H54 (cell line): ENCODE measurements at regions not wholly inside any gene's neighbourhood (a gene's known extent, or its start where the extent isn't known, plus 50 kb on each side); places are given as distances from the start of the nearest gene placed in this dataset.

Experiments
- DNase-seq: peaks from one replicate; pipeline ENCODE4 v3.0.0; 2011; ENCODE audit warnings: low spot score, mixed read lengths; ENCODE audit not compliant: insufficient read length
- FAIRE-seq: peaks from 3 replicates; lab custom pipeline; 2011; peaks lifted over from hg19 to GRCh38; lab: Jason Lieb, UNC
- POLR2A ChIP-seq: IDR thresholded peaks from 2 replicates; pipeline ENCODE4 v1.6.1; 2011; ENCODE audit warnings: low read depth, mild to moderate bottlenecking, low read length

DNA sequence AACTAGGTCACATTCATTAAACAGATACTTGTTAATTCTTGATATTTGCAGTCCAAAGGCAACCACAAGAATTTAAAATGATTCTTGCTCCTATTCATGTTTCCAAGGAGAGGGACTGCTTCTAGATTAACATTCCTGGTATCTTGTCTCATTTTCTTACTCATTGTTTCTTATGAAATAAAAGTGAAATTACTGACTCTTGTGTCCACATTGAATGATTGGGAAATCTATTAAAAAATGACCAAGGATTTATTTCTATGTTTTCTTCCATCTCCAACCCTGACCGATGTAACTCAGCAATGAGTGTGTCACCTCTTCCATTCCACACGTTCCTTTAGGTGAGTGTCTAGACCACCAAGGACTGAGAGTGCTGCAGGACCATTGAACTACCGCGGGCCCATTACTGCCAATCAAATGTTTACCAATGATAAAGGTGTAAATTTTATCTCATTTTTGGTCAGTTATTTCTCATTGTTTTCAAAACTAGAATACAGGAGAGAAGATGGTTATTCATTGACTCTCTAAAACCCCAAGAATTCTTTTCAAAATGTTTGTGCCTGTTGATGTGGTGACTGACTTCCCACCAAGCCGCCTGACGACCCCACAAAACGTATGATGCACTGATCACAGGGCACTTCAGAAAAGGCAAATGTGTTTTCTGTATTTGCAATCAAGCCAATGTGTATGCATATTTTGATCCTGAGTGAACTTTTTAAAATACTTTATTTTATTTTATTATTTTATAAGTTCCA is 414.6 kb upstream of the PTBP2 start:
- FAIRE-seq (no peak), DNase-seq (no peak)
- no peak for TF ChIP-seq POLR2A

DNA sequence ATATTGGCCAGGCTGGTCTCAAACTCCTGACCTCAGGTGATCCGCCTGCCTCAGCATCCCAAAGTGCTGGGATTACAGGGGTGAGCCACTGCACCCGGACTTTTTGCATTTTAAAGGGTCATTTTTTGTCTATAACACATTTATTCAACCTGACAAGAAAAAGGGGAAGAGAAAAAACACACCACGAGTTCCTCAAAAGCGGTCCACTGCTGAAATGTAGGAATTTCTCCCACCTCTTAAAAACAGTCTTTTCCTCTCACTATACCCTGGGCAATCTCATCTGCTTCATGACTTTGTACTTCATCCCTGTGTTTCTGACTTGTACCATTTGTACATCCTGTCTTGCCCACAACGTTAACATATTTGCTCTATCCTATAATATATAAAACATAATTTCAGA is 413.3 kb upstream of the PTBP2 start:
- DNase-seq: no peak
- TF ChIP-seq POLR2A: no peak
- no peak for FAIRE-seq

DNA sequence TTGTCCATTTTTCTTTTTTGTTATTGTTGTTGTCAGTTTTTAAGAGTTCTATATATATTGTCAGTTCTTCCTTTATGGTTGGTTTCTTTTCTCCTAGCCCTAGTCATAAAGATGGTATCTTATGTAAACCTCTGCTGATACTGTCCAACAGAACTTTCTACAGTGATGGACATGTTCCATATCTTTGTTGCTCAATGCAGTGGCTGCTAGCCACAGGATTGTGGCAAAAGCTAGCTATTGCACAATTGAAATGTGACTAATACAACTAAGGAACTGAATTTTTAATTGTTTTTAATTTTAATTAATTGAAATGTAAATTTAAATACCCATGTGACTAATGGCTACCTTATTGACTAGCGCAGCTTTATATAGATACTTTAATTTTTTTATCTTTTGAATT is 411.8 kb upstream of the PTBP2 start:
- FAIRE-seq: no peak
- TF ChIP-seq POLR2A: no peak
- no peak for DNase-seq

DNA sequence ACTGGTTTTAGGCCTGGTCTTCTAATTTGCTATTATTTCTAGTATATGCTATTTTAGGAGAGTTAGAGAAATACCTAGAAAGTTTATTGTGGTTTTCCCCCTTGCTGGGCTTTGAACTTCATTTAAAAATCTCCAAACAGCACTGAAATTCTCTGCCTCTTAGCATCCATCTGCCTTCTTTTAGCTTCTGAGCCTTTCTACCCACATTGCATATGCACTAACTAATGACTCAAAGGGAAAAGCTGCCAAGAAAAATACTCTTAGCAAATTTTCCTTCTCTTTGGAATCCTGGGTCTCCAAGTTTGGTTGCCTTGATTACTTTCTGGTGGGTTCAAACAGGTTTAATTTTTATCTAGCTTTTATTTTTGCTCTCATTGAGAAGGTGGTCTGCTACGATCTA is 408.4 kb upstream of the PTBP2 start:
- no peak for TF ChIP-seq POLR2A

DNA sequence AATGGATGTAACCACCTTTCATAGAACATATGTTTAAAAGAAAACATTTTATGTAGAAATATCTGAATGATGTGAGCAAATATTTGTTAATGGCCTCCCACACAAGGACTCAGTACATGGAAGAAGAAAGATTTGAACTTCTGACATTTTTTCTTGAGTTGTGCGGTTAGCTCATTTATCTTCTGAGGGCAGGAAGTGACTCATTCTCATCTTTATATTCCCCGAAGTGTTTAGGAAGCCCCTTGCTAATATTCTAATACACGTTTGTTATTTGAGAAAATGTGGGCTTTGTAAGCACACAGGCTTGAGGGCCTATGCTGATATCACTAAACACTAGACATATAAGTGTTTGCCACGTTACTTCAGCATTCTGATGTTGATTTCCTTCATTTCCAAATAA is 392.5 kb upstream of the PTBP2 start:
- TF ChIP-seq POLR2A: no peak
- FAIRE-seq (no peak), DNase-seq (no peak)

More for the DNA sequence above, 408.4 kb upstream of the PTBP2 start:
- DNase-seq: no peak
- no peak for FAIRE-seq

DNA sequence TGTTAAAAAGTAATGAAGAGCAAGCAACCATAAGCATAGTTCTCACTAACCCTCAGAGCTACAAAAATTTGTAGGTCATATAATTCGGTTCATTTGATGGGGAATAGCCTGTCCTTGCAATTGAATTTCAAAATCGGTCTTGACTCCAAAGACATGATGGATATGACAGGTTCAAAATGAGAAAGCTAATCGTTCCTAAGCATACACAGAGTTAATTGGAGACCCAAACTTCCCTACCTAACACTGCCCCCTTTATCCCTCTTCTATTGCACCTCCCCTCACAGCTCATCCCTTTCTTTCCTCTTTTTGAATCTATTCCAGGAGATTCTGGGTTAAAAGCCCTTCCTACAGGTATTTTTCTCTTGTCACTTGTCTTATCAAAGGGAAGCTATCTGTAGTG is 390.0 kb upstream of the PTBP2 start:
- TF ChIP-seq POLR2A: no peak
- FAIRE-seq: no peak
- DNase-seq: no peak

DNA sequence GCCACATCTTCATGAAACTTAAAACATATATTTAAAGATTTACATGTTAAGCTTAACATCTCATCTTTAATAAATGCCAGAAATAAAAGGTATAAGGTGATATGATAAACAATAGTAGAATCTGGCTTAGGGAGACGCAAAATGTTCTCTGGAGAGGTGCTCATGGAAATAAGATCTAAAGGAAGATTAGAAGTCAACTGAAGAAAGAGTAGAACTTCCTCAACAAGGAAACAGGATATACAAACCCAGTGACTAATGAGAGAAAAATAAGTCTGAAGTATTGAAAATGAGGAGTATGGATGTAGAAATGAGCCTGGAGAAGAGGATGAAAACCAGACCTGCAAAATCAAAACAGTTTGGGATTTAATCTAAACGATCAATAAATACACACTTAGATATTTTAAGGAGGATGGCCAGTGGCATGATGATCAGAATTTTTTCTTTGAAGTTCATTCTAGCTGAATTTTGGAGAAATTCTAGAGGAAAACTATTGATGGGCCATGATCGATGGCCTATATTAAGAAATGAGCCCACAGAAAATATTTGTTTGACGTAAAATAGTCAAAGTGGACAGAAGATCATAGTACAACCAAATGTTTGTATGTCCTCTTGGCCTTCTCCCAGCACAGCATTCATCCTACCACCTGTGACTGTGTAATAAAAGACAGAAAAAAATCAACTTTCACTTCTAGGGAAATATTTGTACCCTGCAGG is 387.9 kb upstream of the PTBP2 start:
- DNase-seq: no peak
- no peak for TF ChIP-seq POLR2A
- FAIRE-seq: no peak

DNA sequence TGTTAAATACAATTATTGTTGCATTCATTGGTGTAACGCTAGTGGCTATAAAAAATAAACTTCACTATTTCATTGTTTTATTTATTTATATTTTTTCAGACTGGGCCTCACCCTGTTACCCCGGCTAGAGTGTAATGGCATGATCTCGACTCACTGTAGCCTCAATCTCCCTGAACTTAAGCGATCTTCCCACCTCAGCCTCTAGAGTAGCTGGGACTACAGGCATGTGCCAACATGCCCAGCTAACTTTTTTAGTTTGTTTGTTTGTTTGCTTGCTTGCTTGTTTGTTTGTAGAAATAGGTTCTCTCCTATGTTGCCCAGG is 387.4 kb upstream of the PTBP2 start:
- DNase-seq (no peak), FAIRE-seq (no peak)
- TF ChIP-seq POLR2A: no peak

DNA sequence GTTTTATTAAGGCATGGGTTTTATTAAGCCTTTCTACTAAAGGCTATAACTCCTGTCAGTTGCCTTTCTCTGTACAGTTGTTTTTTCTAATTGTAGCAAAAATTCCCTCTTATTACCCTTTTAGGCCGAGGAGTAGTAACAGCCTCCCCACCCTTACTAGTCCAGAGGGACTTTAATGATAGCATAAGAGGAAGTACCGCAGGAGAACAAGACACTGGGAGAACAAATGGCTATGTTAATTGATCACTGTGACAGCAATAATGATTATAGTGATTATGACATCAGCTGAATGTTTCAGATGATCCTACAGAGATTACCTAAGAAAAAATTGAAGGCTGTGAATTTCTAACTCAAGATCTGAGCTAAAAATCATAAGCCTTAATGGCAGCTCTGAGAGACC is 383.0 kb upstream of the PTBP2 start:
- FAIRE-seq: no peak
- no peak for TF ChIP-seq POLR2A
- DNase-seq: no peak

DNA sequence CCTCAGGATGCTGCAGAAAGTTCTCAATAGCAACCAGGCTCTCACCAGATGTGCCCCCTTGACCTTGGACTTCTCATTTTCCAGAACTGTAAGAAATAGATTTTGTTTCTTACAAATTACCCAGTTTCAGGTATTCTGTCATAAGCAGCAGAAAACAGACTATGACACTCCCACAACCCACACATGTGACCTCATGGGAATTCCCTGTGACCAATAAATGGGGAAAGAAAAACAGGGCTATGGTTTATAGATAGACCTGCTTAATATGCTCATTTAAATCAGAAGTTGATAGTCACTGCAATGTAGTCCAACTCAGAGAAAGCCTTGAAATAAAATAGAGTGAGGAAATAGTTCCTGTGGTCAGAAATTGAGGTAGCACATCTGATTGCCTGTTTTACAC is 380.9 kb upstream of the PTBP2 start:
- DNase-seq (no peak), FAIRE-seq (no peak)
- no peak for TF ChIP-seq POLR2A

DNA sequence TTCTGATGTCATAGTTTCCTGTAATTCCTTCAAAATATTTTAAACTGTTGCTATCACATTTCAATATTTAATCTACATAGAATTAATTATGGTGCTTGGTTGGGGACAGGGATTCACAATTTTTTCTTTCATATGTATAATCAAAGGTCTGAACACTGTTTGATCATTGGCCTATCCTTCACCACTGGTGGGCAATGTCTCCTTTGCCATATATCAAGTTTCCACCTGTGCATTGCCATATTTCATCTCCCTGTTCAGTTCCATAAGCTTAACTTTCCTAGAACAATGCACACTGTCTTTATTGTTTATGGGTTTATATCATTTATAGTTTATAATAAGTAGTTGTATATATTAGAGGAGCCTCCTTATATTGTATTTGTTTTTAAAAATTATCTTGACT is 374.9 kb upstream of the PTBP2 start:
- DNase-seq (no peak), FAIRE-seq (no peak)
- no peak for TF ChIP-seq POLR2A

DNA sequence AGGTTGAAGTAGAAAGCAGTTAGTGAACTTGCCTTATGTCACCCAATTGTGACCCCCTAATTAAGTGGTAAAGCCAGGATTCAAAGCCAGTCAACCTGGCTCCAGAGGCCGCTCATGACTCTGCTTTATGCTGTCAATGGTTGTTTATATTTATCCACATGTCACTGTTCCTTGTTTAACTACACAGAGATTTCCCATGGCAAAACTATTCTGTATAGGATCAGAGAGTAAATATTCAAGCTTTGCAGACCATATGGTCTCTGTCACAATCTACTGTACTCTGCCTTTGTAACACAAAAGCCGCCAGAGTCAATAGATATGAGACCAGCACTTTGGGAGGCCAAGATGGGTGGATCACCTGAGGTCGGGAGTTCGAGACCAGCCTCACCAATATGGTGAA is 371.7 kb upstream of the PTBP2 start:
- no peak for TF ChIP-seq POLR2A
- DNase-seq: no peak
- FAIRE-seq: no peak

DNA sequence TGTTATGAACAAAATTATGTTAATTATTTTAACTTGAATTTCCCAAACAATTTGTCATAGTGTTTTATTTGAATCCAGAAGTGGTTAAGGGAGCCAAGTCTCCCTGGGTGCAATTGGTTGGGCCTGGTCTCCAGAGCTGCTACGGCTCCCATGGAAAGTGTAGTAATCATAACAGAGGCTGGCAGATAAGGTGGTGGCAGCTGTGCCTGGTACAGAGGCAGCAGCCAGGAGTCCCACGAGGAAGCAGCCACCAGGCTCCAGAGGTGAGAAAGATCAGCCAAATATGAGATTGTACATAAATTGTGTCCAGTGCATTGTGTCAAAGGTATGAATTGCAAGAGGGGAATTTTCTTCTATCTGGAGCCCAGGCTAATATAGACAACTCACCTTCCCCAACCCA is 368.9 kb upstream of the PTBP2 start:
- no peak for TF ChIP-seq POLR2A
- FAIRE-seq: no peak
- DNase-seq: no peak

DNA sequence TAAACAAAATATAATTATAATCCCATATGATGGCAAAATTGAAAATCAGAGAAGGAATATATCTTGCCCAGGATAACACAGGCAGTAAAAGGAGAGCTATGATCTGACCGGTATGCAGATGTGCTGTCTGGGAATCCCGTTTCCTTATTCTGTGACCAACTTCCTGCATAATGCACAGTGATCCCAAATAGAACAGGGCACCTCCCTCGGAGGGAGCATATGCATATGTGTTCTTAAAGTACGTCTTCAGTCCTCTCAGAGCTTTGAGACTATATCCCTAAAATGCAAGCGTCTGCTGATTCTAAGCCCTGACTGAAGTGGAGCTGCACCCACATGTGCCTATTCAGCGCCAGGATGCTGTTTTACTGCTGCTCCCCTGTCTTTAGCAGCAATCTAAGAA is 366.1 kb upstream of the PTBP2 start:
- DNase-seq: no peak
- TF ChIP-seq POLR2A: no peak
- FAIRE-seq: no peak

DNA sequence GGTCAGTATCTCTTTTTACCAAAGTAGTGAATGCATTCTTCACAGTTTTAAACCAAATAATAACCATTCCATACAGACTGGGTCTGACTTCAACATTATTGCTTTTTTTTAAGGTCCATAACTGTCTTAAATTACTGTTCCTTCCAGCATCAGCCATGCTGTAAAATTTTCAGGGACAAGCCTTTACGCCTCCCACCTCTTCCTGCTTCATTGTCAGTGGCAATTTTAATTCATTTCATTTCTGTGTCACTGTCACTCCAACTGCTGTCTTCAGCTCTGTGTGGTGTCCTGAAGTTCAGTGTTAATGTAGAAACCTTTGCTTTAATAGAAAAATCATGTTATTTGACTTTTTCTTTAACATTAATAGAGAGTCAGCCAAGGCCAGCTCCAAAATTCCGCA is 365.6 kb upstream of the PTBP2 start:
- TF ChIP-seq POLR2A: no peak
- FAIRE-seq (no peak), DNase-seq (no peak)
